WTC11 (cell line): ENCODE measurements at regions not wholly inside any gene's neighbourhood (a gene's known extent, or its start where the extent isn't known, plus 50 kb on each side); places are given as distances from the start of the nearest gene placed in this dataset.
"Not testable (repeated sequence)": the region's sequence is repeated elsewhere in the genome, so short reads cannot be mapped to it uniquely, and the experiment has no call there.

Source experiments
- CREB1 ChIP-seq: sonication (generic); formaldehyde crosslinking; IDR thresholded peaks from 2 replicates; pipeline ENCODE4 v1.8.0; 2023; ENCODE audit warnings: mild to moderate bottlenecking, missing genetic modification reagents
- CTCF ChIP-seq: fragments of 200-600 bp; IDR thresholded peaks from 2 replicates; pipeline ENCODE4 v1.8.0; 2022; ENCODE audit warnings: antibody characterized with exemption
- E2F4 ChIP-seq: sonication (generic); formaldehyde crosslinking; IDR thresholded peaks from 2 replicates; pipeline ENCODE4 v1.8.1; 2022; ENCODE audit warnings: low read depth, mild to moderate bottlenecking, moderate library complexity, missing genetic modification reagents, borderline replicate concordance
- FOXP1 ChIP-seq: sonication (generic); formaldehyde crosslinking; IDR thresholded peaks from 2 replicates; pipeline ENCODE4 v1.8.0; 2022; ENCODE audit warnings: missing genetic modification reagents, mild to moderate bottlenecking, moderate library complexity, borderline replicate concordance
- FOXP4 ChIP-seq: sonication (generic); formaldehyde crosslinking; IDR thresholded peaks from 2 replicates; pipeline ENCODE4 v1.8.0; 2022; ENCODE audit warnings: mild to moderate bottlenecking, missing genetic modification reagents
- IRF1 ChIP-seq: sonication (generic); formaldehyde crosslinking; IDR thresholded peaks from 2 replicates; pipeline ENCODE4 v1.8.0; 2023; ENCODE audit warnings: missing genetic modification reagents
- ZNF671 ChIP-seq: fragments of 250-450 bp; sonication (Bioruptor Pico); IDR thresholded peaks from 2 replicates; pipeline ENCODE4 v1.8.0; 2021; ENCODE audit warnings: mild to moderate bottlenecking

- TF ChIP-seq CTCF; CREB1; IRF1 (CRISPR knock-in tag); ZNF671 (CRISPR knock-in tag); FOXP1 (CRISPR knock-in tag); E2F4 (CRISPR knock-in tag); FOXP4 (CRISPR knock-in tag): not testable (repeated sequence)
Observed at GRCh38 chr3:166258293-166258850, 421.1 kb upstream of the BCHE start.
